HepG2 (cell line): ENCODE measurements at regions not wholly inside any gene's neighbourhood (a gene's known extent, or its start where the extent isn't known, plus 50 kb on each side); places are given as distances from the start of the nearest gene placed in this dataset.

Source experiments
- GABPA ChIP-seq, 2 experiments: IDR thresholded peaks; 2 replicates each; pipeline ENCODE4 v1.6.1; 2011 to 2016; ENCODE audit warnings: low read depth in 2 of 2, low read length in 1 of 2, missing biosample characterization in 1 of 2, missing genetic modification characterization in 1 of 2
- POLR2AphosphoS5 ChIP-seq: IDR thresholded peaks from 2 replicates; pipeline ENCODE4 v1.6.1; 2012; ENCODE audit warnings: low read depth, low read length
- RCOR2 ChIP-seq: IDR thresholded peaks from 2 replicates; pipeline ENCODE4 v1.6.1; 2016; ENCODE audit warnings: missing biosample characterization, missing genetic modification reagents
- SPEN ChIP-seq: sonication (generic); formaldehyde crosslinking; IDR thresholded peaks from 2 replicates; pipeline ENCODE4 v1.5.1; 2020; ENCODE audit warnings: low read depth, mild to moderate bottlenecking, missing genetic modification reagents
- ZNF251 ChIP-seq: sonication (generic); formaldehyde crosslinking; IDR thresholded peaks from 2 replicates; pipeline ENCODE4 v1.9.0; 2021; ENCODE audit warnings: mild to moderate bottlenecking, missing genetic modification reagents
- ZNF296 ChIP-seq: sonication (generic); formaldehyde crosslinking; conservative IDR thresholded peaks from 2 replicates; pipeline ENCODE4 v1.5.0; 2020; ENCODE audit warnings: mild to moderate bottlenecking, missing genetic modification reagents
- ZNF44 ChIP-seq: sonication (generic); formaldehyde crosslinking; IDR thresholded peaks from 2 replicates; pipeline ENCODE4 v1.5.1; 2020; ENCODE audit warnings: mild to moderate bottlenecking, missing genetic modification reagents
- TF ChIP-seq, protein P1 (sequence below): sonication (generic); formaldehyde crosslinking; IDR thresholded peaks from 2 replicates; pipeline ENCODE4 v1.9.0; 2021; ENCODE audit warnings: missing genetic modification reagents, borderline replicate concordance
- TF ChIP-seq, protein P2 (sequence below): sonication (generic); formaldehyde crosslinking; conservative IDR thresholded peaks from 2 replicates; pipeline ENCODE4 v1.4.0; 2020; ENCODE audit warnings: missing genetic modification reagents

DNA sequence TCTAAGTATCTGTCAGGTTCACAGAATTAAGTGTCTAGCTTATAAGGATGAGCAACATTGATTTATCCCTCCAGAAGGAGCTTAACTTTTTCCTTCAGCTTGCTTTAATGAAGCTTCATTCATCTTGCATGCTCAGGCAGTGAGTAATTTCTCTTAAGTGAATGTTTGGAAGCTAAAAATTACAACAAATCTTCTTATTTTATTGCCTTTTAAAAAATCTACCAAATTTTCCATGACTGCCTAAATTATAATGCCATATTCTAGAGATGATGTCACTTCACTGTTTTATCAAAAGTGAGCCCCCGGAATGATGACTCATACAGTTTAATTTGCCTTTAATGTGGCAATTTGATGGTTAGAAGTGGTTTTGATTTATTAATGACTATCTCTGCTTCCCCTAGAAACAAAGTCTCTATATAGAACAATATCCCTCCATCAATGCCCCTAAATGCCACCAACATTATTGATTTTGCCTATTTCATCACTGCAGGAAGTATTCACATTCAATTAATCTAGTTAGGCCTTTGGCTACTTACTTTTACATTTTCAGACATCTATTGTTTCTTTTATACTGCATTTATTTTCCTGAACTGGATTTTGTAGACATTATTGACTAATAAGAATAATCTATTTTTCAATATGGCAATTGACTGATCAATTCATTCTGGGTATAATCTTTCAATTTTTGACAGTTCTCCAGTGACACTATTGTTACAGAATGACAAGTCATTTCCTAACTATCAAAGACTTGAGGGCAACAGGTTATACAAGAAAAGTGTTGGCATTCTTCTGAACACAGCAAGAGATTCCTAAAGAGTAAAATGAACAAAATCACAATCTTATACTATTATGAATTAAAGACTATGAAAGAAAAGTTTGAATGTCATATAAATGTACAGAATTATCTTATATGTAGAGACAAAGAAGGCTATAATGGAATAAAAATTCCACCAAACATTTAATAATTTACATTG lies 139.3 kb upstream of the ODAD2 start (continued):
- TF ChIP-seq, protein P1, sequence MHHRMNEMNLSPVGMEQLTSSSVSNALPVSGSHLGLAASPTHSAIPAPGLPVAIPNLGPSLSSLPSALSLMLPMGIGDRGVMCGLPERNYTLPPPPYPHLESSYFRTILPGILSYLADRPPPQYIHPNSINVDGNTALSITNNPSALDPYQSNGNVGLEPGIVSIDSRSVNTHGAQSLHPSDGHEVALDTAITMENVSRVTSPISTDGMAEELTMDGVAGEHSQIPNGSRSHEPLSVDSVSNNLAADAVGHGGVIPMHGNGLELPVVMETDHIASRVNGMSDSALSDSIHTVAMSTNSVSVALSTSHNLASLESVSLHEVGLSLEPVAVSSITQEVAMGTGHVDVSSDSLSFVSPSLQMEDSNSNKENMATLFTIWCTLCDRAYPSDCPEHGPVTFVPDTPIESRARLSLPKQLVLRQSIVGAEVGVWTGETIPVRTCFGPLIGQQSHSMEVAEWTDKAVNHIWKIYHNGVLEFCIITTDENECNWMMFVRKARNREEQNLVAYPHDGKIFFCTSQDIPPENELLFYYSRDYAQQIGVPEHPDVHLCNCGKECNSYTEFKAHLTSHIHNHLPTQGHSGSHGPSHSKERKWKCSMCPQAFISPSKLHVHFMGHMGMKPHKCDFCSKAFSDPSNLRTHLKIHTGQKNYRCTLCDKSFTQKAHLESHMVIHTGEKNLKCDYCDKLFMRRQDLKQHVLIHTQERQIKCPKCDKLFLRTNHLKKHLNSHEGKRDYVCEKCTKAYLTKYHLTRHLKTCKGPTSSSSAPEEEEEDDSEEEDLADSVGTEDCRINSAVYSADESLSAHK (CRISPR knock-in tag) = no peak
- no peak for TF ChIP-seq GABPA (IDR thresholded peaks at IDR 0.05; ENCODE audit: low read depth, low read length)
- TF ChIP-seq GABPA (CRISPR knock-in tag; IDR thresholded peaks at IDR 0.05; ENCODE audit: low read depth) = no peak
- TF ChIP-seq SPEN (CRISPR knock-in tag) = no peak
- TF ChIP-seq, protein P2, sequence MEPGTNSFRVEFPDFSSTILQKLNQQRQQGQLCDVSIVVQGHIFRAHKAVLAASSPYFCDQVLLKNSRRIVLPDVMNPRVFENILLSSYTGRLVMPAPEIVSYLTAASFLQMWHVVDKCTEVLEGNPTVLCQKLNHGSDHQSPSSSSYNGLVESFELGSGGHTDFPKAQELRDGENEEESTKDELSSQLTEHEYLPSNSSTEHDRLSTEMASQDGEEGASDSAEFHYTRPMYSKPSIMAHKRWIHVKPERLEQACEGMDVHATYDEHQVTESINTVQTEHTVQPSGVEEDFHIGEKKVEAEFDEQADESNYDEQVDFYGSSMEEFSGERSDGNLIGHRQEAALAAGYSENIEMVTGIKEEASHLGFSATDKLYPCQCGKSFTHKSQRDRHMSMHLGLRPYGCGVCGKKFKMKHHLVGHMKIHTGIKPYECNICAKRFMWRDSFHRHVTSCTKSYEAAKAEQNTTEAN = no peak
- no peak for TF ChIP-seq ZNF251 (CRISPR knock-in tag)
- no peak for TF ChIP-seq RCOR2 (CRISPR knock-in tag)
- no peak for TF ChIP-seq POLR2AphosphoS5
- no peak for TF ChIP-seq ZNF44
- TF ChIP-seq ZNF296 (CRISPR knock-in tag) = no peak
